ENCODE measurements at regions not wholly inside any gene's neighbourhood (a gene's known extent, or its start where the extent isn't known, plus 50 kb on each side); places are given as distances from the start of the nearest gene placed in this dataset.

GRCh38 chr4:17132226-17132625, 233.8 kb upstream of the LDB2 start:
- no peak for ATAC-seq
- POLR2A ChIA-PET: no interaction called here
- no peak for DNase-seq
- Mint-ChIP-seq H3K27me3 (peaks cover 0 to 30% (median 9%) of the 10 kb centered on the region in 5 donors), H3K4me3 (no peak overlapping the region), H3K36me3 (peaks cover 0 to 11% (median 0%) of the 10 kb centered on the region in 3 donors), H3K27ac (no peak overlapping the region), H3K4me1 (no peaks in the 10 kb centered on the region), H3K9me3 (peaks cover 0 to 6% (median 3%) of the 10 kb centered on the region in 9 donors)

- DNase-seq: no peak
- peaks cover 0 to 17% (median 4%) of the 10 kb centered on the region in 5 donors for H3K27me3 Mint-ChIP-seq
- POLR2A ChIA-PET: no interaction called here
Measured at GRCh38 chr4:17128268-17128667, 229.8 kb upstream of the LDB2 start.

GRCh38 chr4:17126321-17126966, 228.0 kb upstream of the LDB2 start:
- POLR2A ChIA-PET: no interaction called here
- no peak for ATAC-seq
- no peaks in the 10 kb centered on the region for H3K36me3 Mint-ChIP-seq
- DNase-seq: no peak
- H3K27ac Mint-ChIP-seq: no peak overlapping the region
- no peaks in the 10 kb centered on the region for H3K4me1 Mint-ChIP-seq
- H3K4me3 Mint-ChIP-seq: no peak overlapping the region
- H3K27me3 Mint-ChIP-seq: peaks cover 0 to 7% (median under 1%) of the 10 kb centered on the region in 5 donors
- H3K9me3 Mint-ChIP-seq: peaks cover 0 to 6% (median 0%) of the 10 kb centered on the region in 9 donors

More at GRCh38 chr4:17128268-17128667, 229.8 kb upstream of the LDB2 start:
- H3K27ac Mint-ChIP-seq: no peak overlapping the region
- H3K4me1 Mint-ChIP-seq: no peaks in the 10 kb centered on the region
- ATAC-seq: no peak
- peaks cover 0 to 6% (median 0%) of the 10 kb centered on the region in 9 donors for H3K9me3 Mint-ChIP-seq
- H3K36me3 Mint-ChIP-seq: no peaks in the 10 kb centered on the region
- no peak overlapping the region for H3K4me3 Mint-ChIP-seq

- Mint-ChIP-seq H3K4me1 (no peaks in the 10 kb centered on the region), H3K27ac (no peak overlapping the region), H3K36me3 (no peaks in the 10 kb centered on the region), H3K4me3 (no peak overlapping the region), H3K27me3 (peaks cover 0 to 2% (median 0%) of the 10 kb centered on the region in 5 donors), H3K9me3 (peaks cover 0 to 6% (median 0%) of the 10 kb centered on the region in 9 donors)
- ATAC-seq: no peak
- POLR2A ChIA-PET: no interaction called here
- no peak for DNase-seq
Measured at GRCh38 chr4:17124767-17125166, 226.3 kb upstream of the LDB2 start.

- Mint-ChIP-seq H3K9me3 (no peaks in the 10 kb centered on the region), H3K27me3 (peaks cover 2 to 16% (median 7%) of the 10 kb centered on the region in 5 donors), H3K4me3 (no peak overlapping the region), H3K36me3 (no peaks in the 10 kb centered on the region), H3K4me1 (no peaks in the 10 kb centered on the region), H3K27ac (no peak overlapping the region)
- ATAC-seq: no peak
- POLR2A ChIA-PET: no interaction called here
- no peak for DNase-seq
Measured at GRCh38 chr4:17120761-17121160, 222.3 kb upstream of the LDB2 start.

- ATAC-seq: no peak
- no peaks in the 10 kb centered on the region for H3K36me3 Mint-ChIP-seq
- POLR2A ChIA-PET: no interaction called here
- no peaks in the 10 kb centered on the region for H3K4me1 Mint-ChIP-seq
- no peak for DNase-seq
- H3K9me3 Mint-ChIP-seq: peaks cover 0 to 3% (median 0%) of the 10 kb centered on the region in 9 donors
- no peak overlapping the region for H3K4me3 Mint-ChIP-seq
- H3K27me3 Mint-ChIP-seq: peaks cover 10 to 36% (median 17%) of the 10 kb centered on the region in 5 donors
- H3K27ac Mint-ChIP-seq: no peak overlapping the region
Measured at GRCh38 chr4:17117746-17118145, 219.3 kb upstream of the LDB2 start.

GRCh38 chr4:17115583-17115982, 217.1 kb upstream of the LDB2 start:
- POLR2A ChIA-PET: no interaction called here
- Mint-ChIP-seq H3K27me3 (peaks cover 10 to 36% (median 19%) of the 10 kb centered on the region in 5 donors), H3K27ac (no peak overlapping the region), H3K9me3 (peaks cover 0 to 3% (median 0%) of the 10 kb centered on the region in 9 donors), H3K4me1 (no peaks in the 10 kb centered on the region), H3K36me3 (no peaks in the 10 kb centered on the region), H3K4me3 (no peak overlapping the region)
- DNase-seq (no peak), ATAC-seq (no peak)

- DNase-seq (no peak), ATAC-seq (no peak)
- no peak overlapping the region for H3K27ac Mint-ChIP-seq
- no peaks in the 10 kb centered on the region for H3K4me1 Mint-ChIP-seq
- POLR2A ChIA-PET: no interaction called here
- peaks cover 0 to 3% (median 1%) of the 10 kb centered on the region in 9 donors for H3K9me3 Mint-ChIP-seq
- H3K27me3 Mint-ChIP-seq: peaks cover 10 to 32% (median 19%) of the 10 kb centered on the region in 5 donors
- no peaks in the 10 kb centered on the region for H3K36me3 Mint-ChIP-seq
- no peak overlapping the region for H3K4me3 Mint-ChIP-seq
Measured at GRCh38 chr4:17112292-17112659, 213.8 kb upstream of the LDB2 start.

GRCh38 chr4:17109126-17109525, 210.7 kb upstream of the LDB2 start:
- H3K4me3 Mint-ChIP-seq: no peak overlapping the region
- ATAC-seq (no peak), DNase-seq (no peak)
- H3K36me3 Mint-ChIP-seq: no peaks in the 10 kb centered on the region
- H3K4me1 Mint-ChIP-seq: no peaks in the 10 kb centered on the region
- peaks cover 0 to 5% (median 0%) of the 10 kb centered on the region in 9 donors for H3K9me3 Mint-ChIP-seq
- peaks cover 3 to 11% (median 8%) of the 10 kb centered on the region in 5 donors for H3K27me3 Mint-ChIP-seq
- no peak overlapping the region for H3K27ac Mint-ChIP-seq
- POLR2A ChIA-PET: no interaction called here

- Mint-ChIP-seq H3K4me3 (no peak overlapping the region), H3K27me3 (peaks cover 0 to 5% (median 0%) of the 10 kb centered on the region in 5 donors), H3K36me3 (no peaks in the 10 kb centered on the region), H3K27ac (no peak overlapping the region), H3K4me1 (no peaks in the 10 kb centered on the region), H3K9me3 (peaks cover 0 to 5% (median 0%) of the 10 kb centered on the region in 9 donors)
- ATAC-seq (no peak), DNase-seq (no peak)
- POLR2A ChIA-PET: no interaction called here
Measured at GRCh38 chr4:17103231-17103630, 204.8 kb upstream of the LDB2 start.

- POLR2A ChIA-PET: no interaction called here
- H3K36me3 Mint-ChIP-seq: no peaks in the 10 kb centered on the region
- ATAC-seq: no peak
- H3K4me1 Mint-ChIP-seq: no peaks in the 10 kb centered on the region
- no peak overlapping the region for H3K27ac Mint-ChIP-seq
- H3K27me3 Mint-ChIP-seq: peaks cover 0 to 16% (median 11%) of the 10 kb centered on the region in 5 donors
- no peak overlapping the region for H3K4me3 Mint-ChIP-seq
- no peak for DNase-seq
- no peaks in the 10 kb centered on the region for H3K9me3 Mint-ChIP-seq
Measured at GRCh38 chr4:17098996-17099395, 200.6 kb upstream of the LDB2 start.

- POLR2A ChIA-PET: no interaction called here
- ATAC-seq: no peak
Measured at GRCh38 chr4:17098401-17098800, 200.0 kb upstream of the LDB2 start.

GRCh38 chr4:17097362-17097761, 198.9 kb upstream of the LDB2 start:
- H3K4me3 Mint-ChIP-seq: no peak overlapping the region
- peaks cover 0 to 18% (median 16%) of the 10 kb centered on the region in 5 donors for H3K27me3 Mint-ChIP-seq
- no peak overlapping the region for H3K27ac Mint-ChIP-seq
- no peaks in the 10 kb centered on the region for H3K4me1 Mint-ChIP-seq
- no peak for DNase-seq
- no peak for ATAC-seq
- H3K36me3 Mint-ChIP-seq: no peaks in the 10 kb centered on the region
- no peaks in the 10 kb centered on the region for H3K9me3 Mint-ChIP-seq
- POLR2A ChIA-PET: no interaction called here

More at GRCh38 chr4:17098401-17098800, 200.0 kb upstream of the LDB2 start:
- DNase-seq: no peak
- Mint-ChIP-seq H3K9me3 (no peaks in the 10 kb centered on the region), H3K36me3 (no peaks in the 10 kb centered on the region), H3K27ac (no peak overlapping the region), H3K4me3 (no peak overlapping the region), H3K27me3 (peaks cover 0 to 16% (median 13%) of the 10 kb centered on the region in 5 donors), H3K4me1 (no peaks in the 10 kb centered on the region)

- Mint-ChIP-seq H3K9me3 (no peaks in the 10 kb centered on the region), H3K36me3 (no peaks in the 10 kb centered on the region), H3K4me1 (no peaks in the 10 kb centered on the region), H3K27ac (no peak overlapping the region), H3K4me3 (no peak overlapping the region), H3K27me3 (peaks cover 0 to 18% (median 13%) of the 10 kb centered on the region in 5 donors)
- POLR2A ChIA-PET: no interaction called here
- ATAC-seq (no peak), DNase-seq (no peak)
Measured at GRCh38 chr4:17096692-17097091, 198.2 kb upstream of the LDB2 start.
